ENCODE measurements at regions not wholly inside any gene's neighbourhood (a gene's known extent, or its start where the extent isn't known, plus 50 kb on each side); places are given as distances from the start of the nearest gene placed in this dataset.

- ATAC-seq: no peak
- TF ChIP-seq CSDC2 (CRISPR knock-in tag; IDR thresholded peaks at IDR 0.05) (no peak), CREB5 (CRISPR knock-in tag; IDR thresholded peaks at IDR 0.05; ENCODE audit: low read depth) (no peak), TOX (CRISPR knock-in tag; IDR thresholded peaks at IDR 0.05; ENCODE audit: borderline replicate concordance) (no peak), ZFP30 (CRISPR knock-in tag; IDR thresholded peaks at IDR 0.05) (no peak), ZNF565 (CRISPR knock-in tag; conservative IDR thresholded peaks at IDR 0.05; ENCODE audit: low read depth) (no peak), CSRNP3 (CRISPR knock-in tag; IDR thresholded peaks at IDR 0.05) (no peak), SNAI2 (CRISPR knock-in tag; IDR thresholded peaks at IDR 0.05) (no peak), PPARA (CRISPR knock-in tag; IDR thresholded peaks at IDR 0.05; ENCODE audit: borderline replicate concordance) (no peak), ESRRG (CRISPR knock-in tag; IDR thresholded peaks at IDR 0.05) (no peak), RARB (CRISPR knock-in tag; IDR thresholded peaks at IDR 0.05) (no peak), GLIS3 (CRISPR knock-in tag; IDR thresholded peaks at IDR 0.05) (no peak), BACH2 (CRISPR knock-in tag; IDR thresholded peaks at IDR 0.05; ENCODE audit: borderline replicate concordance) (no peak), PATZ1 (CRISPR knock-in tag; IDR thresholded peaks at IDR 0.05; ENCODE audit: borderline replicate concordance) (no peak), ZFP3 (CRISPR knock-in tag; IDR thresholded peaks at IDR 0.05) (no peak), OSR1 (CRISPR knock-in tag; IDR thresholded peaks at IDR 0.05) (no peak), ZNF8 (CRISPR knock-in tag; IDR thresholded peaks at IDR 0.05) (no peak), ZC3H10 (CRISPR knock-in tag; IDR thresholded peaks at IDR 0.05) (no peak), ARNTL (CRISPR knock-in tag; IDR thresholded peaks at IDR 0.05; ENCODE audit: borderline replicate concordance, low read depth) (no peak), ISL1 (CRISPR knock-in tag; IDR thresholded peaks at IDR 0.05) (no peak)
Measured at GRCh38 chr20:55213653-55214052, 738.3 kb downstream of the DOK5 start.

- no peak for ATAC-seq
- TF ChIP-seq RARB (CRISPR knock-in tag; IDR thresholded peaks at IDR 0.05) (no peak), TOX (CRISPR knock-in tag; IDR thresholded peaks at IDR 0.05; ENCODE audit: borderline replicate concordance) (no peak), PATZ1 (CRISPR knock-in tag; IDR thresholded peaks at IDR 0.05; ENCODE audit: borderline replicate concordance) (no peak), CREB5 (CRISPR knock-in tag; IDR thresholded peaks at IDR 0.05; ENCODE audit: low read depth) (no peak), ARNTL (CRISPR knock-in tag; IDR thresholded peaks at IDR 0.05; ENCODE audit: borderline replicate concordance, low read depth) (no peak), BACH2 (CRISPR knock-in tag; IDR thresholded peaks at IDR 0.05; ENCODE audit: borderline replicate concordance) (no peak), CSDC2 (CRISPR knock-in tag; IDR thresholded peaks at IDR 0.05) (no peak), ZFP30 (CRISPR knock-in tag; IDR thresholded peaks at IDR 0.05) (no peak), ZNF70 (CRISPR knock-in tag; IDR thresholded peaks at IDR 0.05) (no peak)
Measured at GRCh38 chr20:55211481-55211880, 736.1 kb downstream of the DOK5 start.

- no peak for ATAC-seq
- TF ChIP-seq TOX (CRISPR knock-in tag; IDR thresholded peaks at IDR 0.05; ENCODE audit: borderline replicate concordance): no peak
Measured at GRCh38 chr20:55205665-55206064, 730.3 kb downstream of the DOK5 start.

GRCh38 chr20:55200317-55200716 lies 724.9 kb downstream of the DOK5 start:
- TF ChIP-seq PATZ1 (CRISPR knock-in tag; IDR thresholded peaks at IDR 0.05; ENCODE audit: borderline replicate concordance) (no peak), ISL1 (CRISPR knock-in tag; IDR thresholded peaks at IDR 0.05) (no peak), RARB (CRISPR knock-in tag; IDR thresholded peaks at IDR 0.05) (no peak), TOX (CRISPR knock-in tag; IDR thresholded peaks at IDR 0.05; ENCODE audit: borderline replicate concordance) (no peak), CSRNP3 (CRISPR knock-in tag; IDR thresholded peaks at IDR 0.05) (no peak)
- no peak for ATAC-seq

Data from SK-N-SH treated with all-trans-retinoic acid at 6 μM for 48 hours (cell line).